ENCODE measurements at regions not wholly inside any gene's neighbourhood (a gene's known extent, or its start where the extent isn't known, plus 50 kb on each side); places are given as distances from the start of the nearest gene placed in this dataset.

DNA sequence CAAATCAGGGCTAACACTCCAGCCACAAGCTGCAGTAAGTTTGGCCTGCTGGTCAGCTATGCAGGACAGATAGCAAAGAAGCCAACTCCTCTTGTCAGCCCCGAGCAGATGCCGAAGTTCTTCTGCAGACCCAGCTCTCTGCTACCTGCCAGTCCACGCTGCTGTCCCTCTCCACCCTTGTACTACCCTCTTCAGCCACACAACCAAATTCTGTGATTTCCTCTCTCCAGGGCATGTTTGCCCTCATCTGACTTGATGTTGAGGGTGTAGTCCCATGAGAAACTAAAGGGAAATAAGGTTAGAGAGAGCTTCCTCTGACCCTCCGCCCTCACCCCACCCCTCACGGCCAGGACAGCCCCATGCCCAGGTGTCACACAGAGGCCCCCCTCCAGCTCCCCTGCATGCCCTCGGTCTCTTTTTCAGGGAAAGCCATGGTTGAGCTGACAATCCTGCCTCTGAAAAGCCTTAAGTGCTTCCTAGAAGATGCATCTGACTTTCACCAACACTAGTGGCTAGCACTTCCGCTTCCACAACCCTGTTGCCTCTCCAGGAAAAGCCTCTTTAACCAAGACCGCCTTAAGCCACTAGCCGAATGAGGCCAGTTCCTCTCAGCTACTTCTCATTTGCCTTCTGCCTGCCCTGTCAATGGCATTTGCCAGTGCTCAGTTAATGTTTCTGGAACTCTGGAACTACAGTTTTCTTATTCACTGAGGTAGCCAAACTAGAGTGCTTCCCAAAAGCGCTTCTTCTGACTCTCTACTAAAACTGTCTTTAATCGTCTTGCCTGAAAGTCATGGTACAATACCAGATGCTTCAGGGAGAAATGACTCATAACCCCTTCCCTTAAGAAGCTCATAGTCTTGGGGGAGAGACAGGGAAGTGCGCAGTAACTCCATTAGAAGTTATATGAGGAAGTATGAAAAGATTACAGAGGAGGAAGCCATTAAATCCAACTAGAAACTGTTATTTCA is 300.4 kb upstream of the STT3B start:
- no peaks in the 10 kb centered on the region for H3K4me1 ChIP-seq
- no peak for DNase-seq (ENCODE audit: low spot score in 2 of 2)
- no peak overlapping the region for H3K4me3 ChIP-seq
- no peaks in the 10 kb centered on the region for H3K9me3 ChIP-seq
- in situ Hi-C loops (cut with MboI; ENCODE audit: low sequenced_read_pairs) = no loop called here
- H3K36me3 ChIP-seq (replicated peaks) = no peaks in the 10 kb centered on the region
- no peaks in the 10 kb centered on the region; the same call in 1 of the 2 replicates for H3K27me3 ChIP-seq (ENCODE audit: low read depth)

- H3K4me3 ChIP-seq = no peak overlapping the region
- DNase-seq (ENCODE audit: low spot score in 2 of 2) = no peak
- no peaks in the 10 kb centered on the region for H3K9me3 ChIP-seq
- no peaks in the 10 kb centered on the region; the same call in 1 of the 2 replicates for H3K27me3 ChIP-seq (ENCODE audit: low read depth)
- H3K36me3 ChIP-seq (replicated peaks) = no peaks in the 10 kb centered on the region
- no peaks in the 10 kb centered on the region for H3K4me1 ChIP-seq
- in situ Hi-C loops (cut with MboI; ENCODE audit: low sequenced_read_pairs) = no loop called here
These were observed 298.6 kb upstream of the STT3B start for GRCh38 chr3:31234145-31234544.

GRCh38 chr3:31235062-31235700 is 297.5 kb upstream of the STT3B start:
- Histone ChIP-seq H3K9me3 (no peaks in the 10 kb centered on the region), H3K27me3 (ENCODE audit: low read depth) (no peaks in the 10 kb centered on the region; the same call in 1 of the 2 replicates), H3K36me3 (replicated peaks) (no peaks in the 10 kb centered on the region), H3K4me3 (no peak overlapping the region), H3K4me1 (no peaks in the 10 kb centered on the region)
- DNase-seq (ENCODE audit: low spot score in 2 of 2) = no peak
- in situ Hi-C loops (cut with MboI; ENCODE audit: low sequenced_read_pairs) = no loop called here

GRCh38 chr3:31237887-31238286 is 294.8 kb upstream of the STT3B start:
- no peak for DNase-seq (ENCODE audit: low spot score in 2 of 2)
- H3K4me3 ChIP-seq = no peak overlapping the region
- H3K27me3 ChIP-seq (ENCODE audit: low read depth) = no peaks in the 10 kb centered on the region; the same call in 1 of the 2 replicates
- H3K36me3 ChIP-seq (replicated peaks) = no peaks in the 10 kb centered on the region
- H3K4me1 ChIP-seq = peaks cover 5% of the 10 kb centered on the region
- no peaks in the 10 kb centered on the region for H3K9me3 ChIP-seq
- in situ Hi-C loops (cut with MboI; ENCODE audit: low sequenced_read_pairs) = no loop called here

DNA sequence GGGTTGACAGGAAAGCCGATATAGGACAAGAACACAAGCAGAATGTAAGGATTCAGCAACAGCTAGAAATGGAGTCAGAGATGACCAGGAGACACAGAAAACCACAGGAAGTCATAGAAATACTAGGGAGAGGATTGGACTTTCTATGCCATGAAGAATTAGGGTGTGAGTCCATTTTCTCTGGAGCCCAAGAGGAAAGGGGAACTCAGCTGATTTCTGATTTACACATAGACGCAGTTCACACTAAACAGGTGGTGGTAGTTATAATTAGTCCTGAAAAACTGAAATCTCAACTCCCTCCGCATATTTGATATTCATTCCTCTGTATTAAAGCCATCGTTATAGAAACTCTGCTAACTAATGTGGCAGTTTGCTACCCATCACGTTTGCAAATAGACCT is 292.7 kb upstream of the STT3B start:
- H3K27me3 ChIP-seq (ENCODE audit: low read depth) = no peaks in the 10 kb centered on the region; the same call in 1 of the 2 replicates

DNA sequence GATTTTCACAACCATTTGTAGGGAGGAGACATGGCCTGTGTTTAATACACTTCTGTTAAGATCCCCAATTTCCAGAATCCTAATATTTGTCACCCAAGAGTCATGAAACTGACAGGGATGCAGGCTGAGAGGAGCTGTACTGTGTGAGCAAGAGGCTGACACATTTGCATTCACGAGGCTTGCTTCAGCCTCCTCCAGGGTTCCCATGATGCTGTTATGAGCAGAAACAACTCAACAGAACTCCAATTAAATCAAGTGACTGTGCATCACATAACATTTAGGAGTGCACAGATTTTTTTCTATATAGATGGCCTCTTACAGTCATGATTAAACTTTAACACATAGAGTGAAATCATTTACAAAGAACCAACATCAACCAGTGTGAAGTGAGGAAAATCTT is 292.3 kb upstream of the STT3B start:
- DNase-seq (ENCODE audit: low spot score in 2 of 2) = no peak
- Histone ChIP-seq H3K9me3 (no peaks in the 10 kb centered on the region), H3K27me3 (ENCODE audit: low read depth) (no peaks in the 10 kb centered on the region; the same call in 1 of the 2 replicates), H3K36me3 (replicated peaks) (no peaks in the 10 kb centered on the region), H3K4me1 (peaks cover 5% of the 10 kb centered on the region), H3K4me3 (no peak overlapping the region)
- in situ Hi-C loops (cut with MboI; ENCODE audit: low sequenced_read_pairs) = no loop called here

More for the DNA sequence above, 292.7 kb upstream of the STT3B start:
- no peaks in the 10 kb centered on the region for H3K36me3 ChIP-seq (replicated peaks)
- no peak overlapping the region for H3K4me3 ChIP-seq
- H3K9me3 ChIP-seq = no peaks in the 10 kb centered on the region
- no peak for DNase-seq (ENCODE audit: low spot score in 2 of 2)
- in situ Hi-C loops (cut with MboI; ENCODE audit: low sequenced_read_pairs) = no loop called here
- peaks cover 5% of the 10 kb centered on the region for H3K4me1 ChIP-seq

DNA sequence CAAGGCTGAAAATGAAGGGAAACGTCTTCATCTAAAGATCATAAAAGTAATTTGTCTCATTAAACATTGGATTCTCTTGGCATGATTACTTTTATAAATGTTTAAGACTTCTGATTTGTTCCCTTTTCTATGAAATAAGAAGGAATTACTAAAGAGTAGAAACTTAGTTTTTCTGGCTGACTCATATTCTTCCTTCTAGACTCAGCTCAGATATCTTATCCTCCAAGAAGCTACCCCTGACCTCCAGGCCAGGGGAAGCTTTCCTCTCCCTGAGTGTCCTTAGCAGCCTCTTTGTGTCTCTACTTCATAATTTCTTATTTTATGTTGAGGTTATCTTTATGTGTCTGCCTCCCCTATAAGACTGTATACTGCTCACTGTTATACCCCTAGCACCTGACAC is 291.9 kb upstream of the STT3B start:
- in situ Hi-C loops (cut with MboI; ENCODE audit: low sequenced_read_pairs) = no loop called here
- H3K4me1 ChIP-seq = peaks cover 5% of the 10 kb centered on the region
- H3K4me3 ChIP-seq = no peak overlapping the region
- no peak for DNase-seq (ENCODE audit: low spot score in 2 of 2)
- H3K27me3 ChIP-seq (ENCODE audit: low read depth) = no peaks in the 10 kb centered on the region; the same call in 1 of the 2 replicates
- H3K36me3 ChIP-seq (replicated peaks) = no peaks in the 10 kb centered on the region
- H3K9me3 ChIP-seq = no peaks in the 10 kb centered on the region

GRCh38 chr3:31241533-31241932 is 291.2 kb upstream of the STT3B start:
- no peak for DNase-seq (ENCODE audit: low spot score in 2 of 2)
- H3K9me3 ChIP-seq = no peaks in the 10 kb centered on the region
- H3K4me1 ChIP-seq = peaks cover 5% of the 10 kb centered on the region
- in situ Hi-C loops (cut with MboI; ENCODE audit: low sequenced_read_pairs) = no loop called here
- H3K4me3 ChIP-seq = no peak overlapping the region
- no peaks in the 10 kb centered on the region for H3K36me3 ChIP-seq (replicated peaks)
- no peaks in the 10 kb centered on the region for H3K27me3 ChIP-seq (ENCODE audit: low read depth)

DNA sequence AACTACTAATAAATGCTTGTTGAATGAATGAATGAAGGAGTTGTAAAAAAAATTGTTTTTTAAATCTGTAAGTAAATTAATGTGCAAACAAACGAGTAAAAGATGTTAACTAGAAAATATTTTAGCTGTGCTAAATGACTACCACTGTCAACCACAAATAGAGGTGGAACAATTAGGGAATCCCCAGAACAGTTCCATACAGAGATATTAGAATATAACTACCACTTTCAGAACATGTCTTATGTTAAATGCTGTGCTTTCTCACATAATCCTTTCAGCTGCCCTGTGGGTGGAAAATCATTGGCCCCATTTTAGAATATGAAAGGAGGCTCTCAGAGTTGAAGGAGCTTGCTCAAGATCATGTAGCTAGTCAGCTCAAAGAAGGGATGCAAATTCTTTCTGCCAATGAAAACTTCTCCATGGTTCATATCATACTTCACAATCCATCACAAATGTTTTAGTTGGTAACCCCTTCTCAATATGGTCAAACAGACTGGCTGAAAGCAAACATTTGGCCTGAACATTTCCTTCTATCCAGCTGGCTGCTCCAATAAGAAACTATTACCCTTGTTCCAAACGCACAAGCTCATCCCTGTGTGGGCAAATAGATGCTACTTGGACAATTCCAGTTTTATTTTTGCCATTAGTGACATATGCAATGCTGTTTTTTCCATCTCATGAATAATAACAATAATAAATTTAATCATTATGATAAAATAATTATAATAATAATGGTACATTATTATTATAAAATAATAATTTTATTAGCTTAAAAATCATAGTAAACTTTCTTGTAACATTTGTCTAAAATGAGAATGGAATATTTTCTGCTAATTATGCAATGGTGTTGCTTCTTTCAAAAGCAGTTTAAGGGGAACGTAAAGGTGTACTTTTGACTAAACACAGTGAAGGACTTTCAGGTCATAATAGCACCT is 290.4 kb upstream of the STT3B start:
- H3K9me3 ChIP-seq = no peaks in the 10 kb centered on the region
- H3K4me3 ChIP-seq = no peak overlapping the region
- H3K4me1 ChIP-seq = peaks cover 5% of the 10 kb centered on the region
- H3K27me3 ChIP-seq (ENCODE audit: low read depth) = no peaks in the 10 kb centered on the region
- no peaks in the 10 kb centered on the region for H3K36me3 ChIP-seq (replicated peaks)
- in situ Hi-C loops (cut with MboI; ENCODE audit: low sequenced_read_pairs) = no loop called here
- peak; percentile 39 to 81 for DNase-seq (ENCODE audit: low spot score in 2 of 2)

DNA sequence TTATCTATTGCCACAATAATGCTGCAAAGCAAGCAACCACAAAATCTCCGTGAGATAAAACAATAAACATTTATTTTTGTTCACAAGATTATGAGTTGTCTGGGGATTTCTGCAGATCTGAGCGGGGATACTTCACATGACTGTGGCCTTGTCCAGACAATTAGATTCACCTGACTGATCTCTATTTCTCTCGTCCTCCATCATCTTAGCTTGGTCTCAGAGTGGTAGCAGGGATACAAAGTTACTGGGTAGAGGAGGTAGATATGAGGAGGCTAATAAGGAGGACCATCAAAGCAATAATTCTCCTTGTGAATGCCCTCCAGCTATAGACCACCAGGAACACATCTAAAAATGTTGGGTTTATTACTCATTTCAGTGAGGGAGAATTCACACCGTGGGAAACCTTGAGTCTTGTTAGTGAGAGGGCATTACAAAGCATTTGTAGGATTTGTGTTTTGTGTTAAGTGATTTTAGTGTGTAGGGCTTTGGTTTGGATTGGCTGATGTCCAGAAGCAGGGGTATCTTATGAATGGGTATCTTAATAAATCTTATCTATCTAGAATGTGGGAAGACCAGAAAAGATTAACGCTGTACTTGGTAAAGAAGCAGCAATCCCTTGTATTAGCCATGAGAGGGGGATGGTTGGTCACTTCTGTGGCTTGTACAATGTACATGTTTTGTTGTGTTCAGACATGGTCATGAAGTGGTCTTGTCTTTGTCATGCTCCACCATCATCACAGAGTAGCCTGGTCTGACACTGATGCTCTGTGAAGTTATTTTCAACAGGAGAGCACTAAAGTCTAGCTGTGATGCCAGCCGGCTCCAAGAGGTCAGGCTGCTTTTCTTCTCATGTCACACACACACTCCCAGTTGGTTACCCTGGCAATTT is 287.6 kb upstream of the STT3B start:
- in situ Hi-C loops (cut with MboI; ENCODE audit: low sequenced_read_pairs) = no loop called here
- Histone ChIP-seq H3K27me3 (ENCODE audit: low read depth) (no peaks in the 10 kb centered on the region), H3K4me3 (no peak overlapping the region), H3K9me3 (no peaks in the 10 kb centered on the region), H3K4me1 (peaks cover 5% of the 10 kb centered on the region), H3K36me3 (replicated peaks) (no peaks in the 10 kb centered on the region)
- no peak for DNase-seq (ENCODE audit: low spot score in 2 of 2)

GRCh38 chr3:31246293-31247062 is 286.2 kb upstream of the STT3B start:
- in situ Hi-C loops (cut with MboI; ENCODE audit: low sequenced_read_pairs) = no loop called here
- peaks cover 5% of the 10 kb centered on the region for H3K4me1 ChIP-seq
- DNase-seq (ENCODE audit: low spot score in 2 of 2) = no peak
- no peaks in the 10 kb centered on the region for H3K36me3 ChIP-seq (replicated peaks)
- H3K4me3 ChIP-seq = no peak overlapping the region
- no peaks in the 10 kb centered on the region for H3K9me3 ChIP-seq
- H3K27me3 ChIP-seq (ENCODE audit: low read depth) = no peaks in the 10 kb centered on the region

GRCh38 chr3:31247063-31247447 is 285.7 kb upstream of the STT3B start:
- Histone ChIP-seq H3K4me3 (no peak overlapping the region), H3K4me1 (peaks cover under 1% of the 10 kb centered on the region), H3K9me3 (no peaks in the 10 kb centered on the region), H3K36me3 (replicated peaks) (no peaks in the 10 kb centered on the region), H3K27me3 (ENCODE audit: low read depth) (no peaks in the 10 kb centered on the region)
- in situ Hi-C loops (cut with MboI; ENCODE audit: low sequenced_read_pairs) = no loop called here
- DNase-seq (ENCODE audit: low spot score in 2 of 2) = no peak
